IMR-90 (cell line): ENCODE measurements at regions not wholly inside any gene's neighbourhood (a gene's known extent, or its start where the extent isn't known, plus 50 kb on each side); places are given as distances from the start of the nearest gene placed in this dataset.

Source experiments
- ATAC-seq: fragments of 200-7000 bp; cut with Tn5 transposase; 2 replicates; pipeline ENCODE4 v1.9.1; 2020; ENCODE audit warnings: low read depth, mild to moderate bottlenecking, moderate library complexity
- BruUV-seq: library from RNA; stranded (reverse); fragments of 400-500 nt; replicated peaks from 2 replicates; lab custom pipeline; 2021; lab: Mats Ljungman, UMichigan
- CTCF ChIA-PET: fragments of 300-600 bp; formaldehyde crosslinking; extraction: SDS; loops from one replicate; lab custom pipeline; 2021; ENCODE audit warnings: antibody characterized with exemption; lab: Yijun Ruan, JAX
- POLR2A ChIA-PET: fragments of 300-600 bp; sonication (Branson Sonifier 250); formaldehyde crosslinking; loops from one replicate; lab custom pipeline; 2022; ENCODE audit warnings: antibody characterized with exemption; ENCODE audit not compliant: unreplicated experiment; lab: Charles Lee
- DNase-seq: peaks from one replicate; pipeline ENCODE4 v3.0.0; 2013
- H2AFZ ChIP-seq: replicated peaks from 2 replicates; pipeline ENCODE3; 2013; ENCODE audit warnings: low read length, mild to moderate bottlenecking; ENCODE audit not compliant: poor library complexity
- H2AK5ac ChIP-seq: 2 replicates; pipeline ENCODE4 v1.6.1; 2013; ENCODE audit warnings: low read depth, low read length, inconsistent platforms
- H2AK9ac ChIP-seq: replicated peaks from 2 replicates; pipeline ENCODE3; 2013; ENCODE audit warnings: mild to moderate bottlenecking, low read depth, low read length, moderate library complexity; ENCODE audit not compliant: poor library complexity
- H2BK120ac ChIP-seq: 2 replicates; pipeline ENCODE4 v1.6.1; 2013; ENCODE audit warnings: low read depth, low read length, inconsistent platforms
- H2BK15ac ChIP-seq: 3 replicates; pipeline ENCODE4 v1.6.1; 2013; ENCODE audit warnings: low read depth, low read length, inconsistent platforms
- H2BK20ac ChIP-seq: 2 replicates; pipeline ENCODE4 v1.6.1; 2013; ENCODE audit warnings: low read depth, mild to moderate bottlenecking, inconsistent platforms, low read length, moderate library complexity
- H2BK5ac ChIP-seq: 2 replicates; pipeline ENCODE4 v1.6.1; 2013; ENCODE audit warnings: mild to moderate bottlenecking, low read depth, low read length, inconsistent platforms; ENCODE audit not compliant: poor library complexity, severe bottlenecking
- H3K14ac ChIP-seq: replicated peaks from 2 replicates; pipeline ENCODE4 v1.6.1; 2013; ENCODE audit warnings: low read depth, low read length, inconsistent platforms
- H3K18ac ChIP-seq: 2 replicates; pipeline ENCODE4 v1.6.1; 2013; ENCODE audit warnings: low read depth, low read length, control low read depth
- H3K23ac ChIP-seq: 2 replicates; pipeline ENCODE4 v1.6.1; 2013; ENCODE audit warnings: low read depth, low read length, inconsistent platforms
- H3K27ac ChIP-seq: 2 replicates; pipeline ENCODE4 v1.5.1; 2013; ENCODE audit warnings: mild to moderate bottlenecking, control low read depth, low read length; ENCODE audit not compliant: insufficient read depth
- H3K27me3 ChIP-seq: 2 replicates; pipeline ENCODE4 v1.6.1; 2013; ENCODE audit warnings: low read length; ENCODE audit not compliant: control insufficient read depth, insufficient read depth
- H3K36me3 ChIP-seq: 2 replicates; pipeline ENCODE4 v1.6.1; 2013; ENCODE audit warnings: low read length, mixed read lengths; ENCODE audit not compliant: control insufficient read depth, insufficient read depth
- H3K4ac ChIP-seq: 2 replicates; pipeline ENCODE4 v1.6.1; 2013; ENCODE audit warnings: low read depth, low read length, inconsistent platforms
- H3K4me1 ChIP-seq: 2 replicates; pipeline ENCODE4 v1.6.1; 2013; ENCODE audit warnings: low read length, mixed read lengths; ENCODE audit not compliant: control insufficient read depth, insufficient read depth
- H3K4me2 ChIP-seq: 2 replicates; pipeline ENCODE4 v1.6.1; 2013; ENCODE audit warnings: low read depth, mild to moderate bottlenecking, control low read depth, low read length, moderate library complexity
- H3K4me3 ChIP-seq: 2 replicates; pipeline ENCODE4 v1.5.1; 2013; ENCODE audit warnings: low read depth, mild to moderate bottlenecking, control low read depth, low read length, moderate library complexity; ENCODE audit not compliant: insufficient read depth
- H3K56ac ChIP-seq: 2 replicates; pipeline ENCODE4 v1.6.1; 2013; ENCODE audit warnings: low read length, inconsistent platforms; ENCODE audit not compliant: insufficient read depth; ENCODE audit errors: extremely low read depth
- H3K79me1 ChIP-seq, 2 experiments: 2 replicates each; pipeline ENCODE4 v1.6.1; 2013; ENCODE audit warnings: low read length in 2 of 2, inconsistent platforms in 1 of 2, low read depth in 1 of 2
- H3K9ac ChIP-seq: 2 replicates; pipeline ENCODE4 v1.6.1; 2013; ENCODE audit warnings: low read depth, low read length, control low read depth
- H3K9me1 ChIP-seq: 2 replicates; pipeline ENCODE4 v1.6.1; 2013; ENCODE audit warnings: low read length, inconsistent platforms; ENCODE audit not compliant: insufficient read depth
- H3K9me3 ChIP-seq: 2 replicates; pipeline ENCODE4 v1.6.1; 2013; ENCODE audit warnings: low read length; ENCODE audit not compliant: control insufficient read depth, insufficient read depth
- H4K20me1 ChIP-seq: 2 replicates; pipeline ENCODE4 v1.6.1; 2013; ENCODE audit warnings: low read length, inconsistent platforms; ENCODE audit not compliant: insufficient read depth
- H4K5ac ChIP-seq: 2 replicates; pipeline ENCODE4 v1.6.1; 2013; ENCODE audit warnings: mild to moderate bottlenecking, low read depth, low read length, control low read depth
- H4K8ac ChIP-seq, 2 experiments: 2 replicates each; pipeline ENCODE4 v1.6.1; 2013; ENCODE audit warnings: low read depth in 2 of 2, low read length in 2 of 2, control low read depth in 1 of 2, inconsistent platforms in 1 of 2
- H4K91ac ChIP-seq: 2 replicates; pipeline ENCODE4 v1.6.1; 2013; ENCODE audit warnings: low read depth, low read length, inconsistent platforms; ENCODE audit not compliant: insufficient read depth
- BHLHE40 ChIP-seq: fragments of 150-350 bp; IDR thresholded peaks from 2 replicates; pipeline ENCODE4 v1.6.1; 2016; ENCODE audit warnings: mild to moderate bottlenecking, low read depth, low read length
- CHD1 ChIP-seq: IDR thresholded peaks from 2 replicates; pipeline ENCODE4 v1.6.1; 2012; ENCODE audit warnings: low read depth, low read length, improper control_type of control experiment
- CTCF ChIP-seq: conservative IDR thresholded peaks from 2 replicates; pipeline ENCODE4 v1.5.1; 2012; ENCODE audit warnings: mild to moderate bottlenecking, low read depth, low read length, improper control_type of control experiment
- ELK1 ChIP-seq: fragments of 150-350 bp; IDR thresholded peaks from 2 replicates; pipeline ENCODE4 v1.6.1; 2016; ENCODE audit warnings: low read depth, mild to moderate bottlenecking, low read length, moderate library complexity, borderline replicate concordance
- FOS ChIP-seq: fragments of 150-350 bp; IDR thresholded peaks from 2 replicates; pipeline ENCODE4 v1.6.1; 2016; ENCODE audit warnings: low read depth, low read length
- MAZ ChIP-seq: IDR thresholded peaks from 2 replicates; pipeline ENCODE4 v1.6.1; 2012; ENCODE audit warnings: low read depth, mild to moderate bottlenecking, low read length, improper control_type of control experiment, moderate library complexity, borderline replicate concordance
- NFE2L2 ChIP-seq: fragments of 150-350 bp; IDR thresholded peaks from 2 replicates; pipeline ENCODE4 v1.6.1; 2016; ENCODE audit warnings: low read depth, mild to moderate bottlenecking, low read length
- POLR2A ChIP-seq: IDR thresholded peaks from 2 replicates; pipeline ENCODE4 v1.6.1; 2012; ENCODE audit warnings: mild to moderate bottlenecking, low read depth, low read length
- RAD21 ChIP-seq: IDR thresholded peaks from 2 replicates; pipeline ENCODE4 v1.6.1; 2012; ENCODE audit warnings: low read length, improper control_type of control experiment
- RCOR1 ChIP-seq: IDR thresholded peaks from 2 replicates; pipeline ENCODE4 v1.6.1; 2012; ENCODE audit warnings: mild to moderate bottlenecking, low read length, improper control_type of control experiment; ENCODE audit not compliant: insufficient replicate concordance
- RFX5 ChIP-seq: IDR thresholded peaks from 2 replicates; pipeline ENCODE4 v1.8.0; 2012; ENCODE audit warnings: low read depth, mild to moderate bottlenecking, low read length, moderate library complexity
- SMC3 ChIP-seq: fragments of 150-350 bp; IDR thresholded peaks from 2 replicates; pipeline ENCODE4 v1.6.1; 2016; ENCODE audit warnings: low read depth, mild to moderate bottlenecking, antibody characterized with exemption, low read length, moderate library complexity
- USF2 ChIP-seq: fragments of 150-350 bp; IDR thresholded peaks from 2 replicates; pipeline ENCODE4 v1.6.1; 2017; ENCODE audit warnings: mild to moderate bottlenecking, antibody characterized with exemption, low read length, low read depth
- WGBS, 2 experiments: methylation state at CpG; one replicate each; pipeline versions ENCODE4 v1.1.5 to v1.1.7; 2013; ENCODE audit warnings: missing lambda C conversion rate in 2 of 2; ENCODE audit not compliant: insufficient read length in 1 of 2; ENCODE audit errors: extremely low coverage in 2 of 2; 5-methylcytosine and 5-hydroxymethylcytosine counted together
- dilution Hi-C: fragments of 300-500 bp; cut with HindIII; formaldehyde crosslinking; loops from one replicate; pipeline ENCODE4 v1.14.3; 2018; ENCODE audit warnings: low sequenced_read_pairs; ENCODE audit not compliant: unreplicated experiment
- in situ Hi-C: fragments of 300-500 bp; cut with MboI; formaldehyde crosslinking; loops from 3 replicates; pipeline ENCODE4 v1.14.3; 2019; ENCODE audit warnings: low sequenced_read_pairs, inconsistent platforms, mixed read lengths
- intact Hi-C: fragments of 100-400 bp; cut with micrococcal nuclease; formaldehyde crosslinking; loops from 2 replicates; pipeline ENCODE4 v1.10.0; 2022

- no CpG with 5 or more reads among the region's 3 CpGs for WGBS, 2 experiments
- Histone ChIP-seq H3K9me3 (no peaks in the 10 kb centered on the region), H3K27me3 (no peaks in the 10 kb centered on the region), H3K18ac (no peak overlapping the region), H3K9me1 (no peaks in the 10 kb centered on the region), H2BK15ac (no peak overlapping the region), H3K4ac (no peak overlapping the region), H2AK9ac (no peak overlapping the region), H3K4me3 (no peak overlapping the region), H4K5ac (no peak overlapping the region), H3K4me2 (no peak overlapping the region), H4K91ac (no peak overlapping the region), H3K9ac (no peak overlapping the region), H3K36me3 (no peaks in the 10 kb centered on the region), H4K8ac (no peak overlapping the region), H2BK120ac (no peak overlapping the region), H3K14ac (no peak overlapping the region), H3K4me1 (no peaks in the 10 kb centered on the region), H4K20me1 (no peaks in the 10 kb centered on the region), H3K56ac (no peak overlapping the region), H3K79me1 (no peaks in the 10 kb centered on the region), H3K27ac (no peak overlapping the region), H3K23ac (no peak overlapping the region), H2AFZ (no peak overlapping the region), H2BK20ac (no peak overlapping the region), H2AK5ac (no peak overlapping the region), H2BK5ac (no peak overlapping the region)
- TF ChIP-seq MAZ, result no peak
- TF ChIP-seq RAD21, result no peak
- TF ChIP-seq USF2, result no peak
- TF ChIP-seq RCOR1, result no peak
- TF ChIP-seq ELK1, result no peak
- no peak for TF ChIP-seq RFX5
- no peak for TF ChIP-seq FOS
- no peak for TF ChIP-seq BHLHE40
- TF ChIP-seq SMC3, result no peak
- no peak for TF ChIP-seq CTCF
- no peak for TF ChIP-seq POLR2A
- TF ChIP-seq NFE2L2, result no peak
- no peak for TF ChIP-seq CHD1
- CTCF ChIA-PET, result no interaction called here
- in situ Hi-C loops (no loop called here), dilution Hi-C loops (no loop called here), intact Hi-C loops (no loop called here)
- no peak for ATAC-seq
- DNase-seq, result no peak
- POLR2A ChIA-PET, result no interaction called here
- no TSS peak for BruUV-seq
Measured at GRCh38 chr12:61348871-61349270, 911.3 kb upstream of the USP15 start.
